ENCODE measurements at regions not wholly inside any gene's neighbourhood (a gene's known extent, or its start where the extent isn't known, plus 50 kb on each side); places are given as distances from the start of the nearest gene placed in this dataset.
"Not testable (repeated sequence)": the region's sequence is repeated elsewhere in the genome, so short reads cannot be mapped to it uniquely, and the experiment has no call there.

- no peak for DNase-seq (ENCODE audit: low read depth in 2 of 2)
Measured at GRCh38 chr17:45646288-45646988, 137.7 kb upstream of the CRHR1 start.

GRCh38 chr17:45648642-45649041 is 135.5 kb upstream of the CRHR1 start:
- no peak for DNase-seq (ENCODE audit: low read depth in 2 of 2)

- no peak for DNase-seq (ENCODE audit: low read depth in 2 of 2)
Measured at GRCh38 chr17:45649796-45650195, 134.3 kb upstream of the CRHR1 start.

GRCh38 chr17:45650561-45650960 is 133.6 kb upstream of the CRHR1 start:
- DNase-seq (ENCODE audit: low read depth in 2 of 2), result no peak

GRCh38 chr17:45651145-45651709 is 132.9 kb upstream of the CRHR1 start:
- DNase-seq (ENCODE audit: low read depth in 2 of 2), result no peak

- DNase-seq (ENCODE audit: low read depth in 2 of 2), result no peak
Measured at GRCh38 chr17:45653616-45654015, 130.5 kb upstream of the CRHR1 start.

- no peak for DNase-seq (ENCODE audit: low read depth in 2 of 2)
Measured at GRCh38 chr17:45656527-45657181, 127.5 kb upstream of the CRHR1 start.

GRCh38 chr17:45660474-45660873 is 123.6 kb upstream of the CRHR1 start:
- DNase-seq (ENCODE audit: low read depth in 2 of 2), result no peak

- DNase-seq (ENCODE audit: low read depth in 2 of 2), result no peak
Measured at GRCh38 chr17:45662432-45662831, 121.7 kb upstream of the CRHR1 start.

GRCh38 chr17:45663772-45664171 is 120.3 kb upstream of the CRHR1 start:
- DNase-seq (ENCODE audit: low read depth in 2 of 2), result no peak

GRCh38 chr17:45664921-45665320 is 119.2 kb upstream of the CRHR1 start:
- no peak for DNase-seq (ENCODE audit: low read depth in 2 of 2)

- DNase-seq (ENCODE audit: low read depth in 2 of 2), result no peak
Measured at GRCh38 chr17:45666046-45666600, 118.0 kb upstream of the CRHR1 start.

- DNase-seq (ENCODE audit: low read depth in 2 of 2), result no peak
Measured at GRCh38 chr17:45666641-45667040, 117.5 kb upstream of the CRHR1 start.

GRCh38 chr17:45667591-45668171 is 116.4 kb upstream of the CRHR1 start:
- no peak for DNase-seq (ENCODE audit: low read depth in 2 of 2)

- no peak for DNase-seq (ENCODE audit: low read depth in 2 of 2)
Measured at GRCh38 chr17:45668316-45668715, 115.8 kb upstream of the CRHR1 start.

GRCh38 chr17:45672301-45672700 is 111.8 kb upstream of the CRHR1 start:
- no peak for DNase-seq (ENCODE audit: low read depth in 2 of 2)

GRCh38 chr17:45672792-45673191 is 111.3 kb upstream of the CRHR1 start:
- DNase-seq (ENCODE audit: low read depth in 2 of 2), result no peak

- not testable (repeated sequence) for DNase-seq (ENCODE audit: low read depth in 2 of 2)
Measured at GRCh38 chr17:45673759-45674158, 110.4 kb upstream of the CRHR1 start.

- no peak for DNase-seq (ENCODE audit: low read depth in 2 of 2)
Measured at GRCh38 chr17:45675012-45675411, 109.1 kb upstream of the CRHR1 start.

GRCh38 chr17:45675892-45676291 is 108.2 kb upstream of the CRHR1 start:
- DNase-seq (ENCODE audit: low read depth in 2 of 2), result no peak

GRCh38 chr17:45676695-45677094 is 107.4 kb upstream of the CRHR1 start:
- DNase-seq (ENCODE audit: low read depth in 2 of 2), result no peak

- DNase-seq (ENCODE audit: low read depth in 2 of 2), result no peak
Measured at GRCh38 chr17:45677770-45678169, 106.3 kb upstream of the CRHR1 start.

GRCh38 chr17:45679426-45679825 is 104.7 kb upstream of the CRHR1 start:
- no peak for DNase-seq (ENCODE audit: low read depth in 2 of 2)

Measured in stimulated activated CD4-positive, alpha-beta T cell treated with anti-CD3 and anti-CD28 coated beads, Interleukin-12 subunit alpha, Interleukin-12 subunit beta, amount 100 ng/mL, for 24 hours (primary cell).